Esophagus (tissue), 2 donors: ENCODE measurements at regions not wholly inside any gene's neighbourhood (a gene's known extent, or its start where the extent isn't known, plus 50 kb on each side); places are given as distances from the start of the nearest gene placed in this dataset.

Experiments
- H3K27ac ChIP-seq, 2 donors: one replicate each; pipeline ENCODE4 v1.5.1; 2013; ENCODE audit warnings: low read depth in 2 of 2, mild to moderate bottlenecking in 2 of 2, inconsistent platforms in 1 of 2, low read length in 1 of 2, moderate library complexity in 1 of 2
- H3K27me3 ChIP-seq, 2 donors: one replicate each; pipeline ENCODE4 v1.6.1; 2013; ENCODE audit warnings: low read length in 2 of 2, control low read depth in 1 of 2, mild to moderate bottlenecking in 1 of 2; ENCODE audit not compliant: insufficient read depth in 2 of 2, control insufficient read depth in 1 of 2
- H3K36me3 ChIP-seq, 2 donors: one replicate each; pipeline ENCODE4 v1.6.1; 2013; ENCODE audit warnings: low read length in 1 of 2; ENCODE audit not compliant: control insufficient read depth in 2 of 2, insufficient read depth in 2 of 2
- H3K4me1 ChIP-seq, 2 donors: one replicate each; pipeline ENCODE4 v1.6.1; 2013; ENCODE audit warnings: low read length in 1 of 2; ENCODE audit not compliant: control insufficient read depth in 2 of 2, insufficient read depth in 2 of 2
- H3K4me3 ChIP-seq, 2 donors: one replicate each; pipeline ENCODE4 v1.5.1; 2013; ENCODE audit warnings: low read length in 2 of 2, mild to moderate bottlenecking in 2 of 2, low read depth in 1 of 2, moderate library complexity in 1 of 2
- H3K9me3 ChIP-seq, 2 donors: one replicate each; pipeline ENCODE4 v1.6.1; 2013; ENCODE audit warnings: mild to moderate bottlenecking in 2 of 2, low read depth in 1 of 2, low read length in 1 of 2, moderate library complexity in 1 of 2; ENCODE audit not compliant: control insufficient read depth in 2 of 2, insufficient read depth in 1 of 2
- WGBS, 2 donors: extraction: QIAGEN DNeasy Blood & Tissue Kit; methylation state at CpG; one replicate each; pipeline ENCODE4 v1.1.7; 2013; 5-methylcytosine and 5-hydroxymethylcytosine counted together
- donor health status: healthy with polysubstance abuse.
- donor health status: Bipolar disorder and iron deficiency.

DNA sequence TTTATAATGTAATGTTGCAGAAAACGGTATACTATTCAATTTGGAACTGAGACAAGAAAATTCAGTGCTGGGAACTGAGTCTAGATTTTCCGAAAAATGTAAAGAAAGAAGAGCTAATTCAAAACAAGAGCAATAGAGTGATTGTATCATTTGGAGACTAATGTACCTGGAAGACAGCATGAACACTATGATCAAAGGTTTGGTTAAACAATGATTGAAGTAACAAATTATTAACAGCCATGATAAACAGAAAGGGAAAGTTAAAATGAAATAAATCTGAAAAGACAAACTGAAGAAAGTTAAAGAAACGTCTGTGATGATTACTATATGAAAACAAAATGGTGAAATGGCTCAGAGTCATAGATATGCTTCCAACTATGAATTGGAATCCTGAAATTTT is 300.6 kb upstream of the MPDZ start:
- Histone ChIP-seq H3K4me3 (no peak overlapping the region), H3K27ac (no peak overlapping the region), H3K4me1 (no peaks in the 10 kb centered on the region), H3K9me3 (no peaks in the 10 kb centered on the region), H3K27me3 (no peaks in the 10 kb centered on the region), H3K36me3 (no peaks in the 10 kb centered on the region)
- WGBS, 2 donors: 65 to 77% methylated on average over 3 of the region's 3 CpGs

DNA sequence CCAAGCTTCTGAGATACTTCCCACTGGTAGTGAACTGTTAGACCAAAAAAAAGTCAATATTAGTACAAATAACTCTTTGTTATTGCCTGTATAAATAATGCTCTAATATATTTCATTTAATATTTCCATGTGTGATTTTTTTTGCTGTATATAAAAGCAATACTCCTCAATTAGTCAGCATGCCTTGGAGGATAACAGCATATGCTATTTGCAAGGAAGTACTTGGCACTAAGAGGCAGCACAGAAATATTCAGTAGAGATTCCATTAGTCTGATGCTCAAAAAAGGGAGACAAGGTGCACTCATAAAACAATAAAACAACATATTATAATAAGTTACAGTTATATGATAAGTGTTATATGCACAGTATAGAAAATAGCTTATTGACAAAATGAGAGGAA is 296.6 kb upstream of the MPDZ start:
- H3K4me3 ChIP-seq: no peak overlapping the region
- H3K36me3 ChIP-seq: no peaks in the 10 kb centered on the region
- no peaks in the 10 kb centered on the region for H3K27me3 ChIP-seq
- H3K4me1 ChIP-seq: no peaks in the 10 kb centered on the region
- no peaks in the 10 kb centered on the region for H3K9me3 ChIP-seq
- H3K27ac ChIP-seq: no peak overlapping the region

DNA sequence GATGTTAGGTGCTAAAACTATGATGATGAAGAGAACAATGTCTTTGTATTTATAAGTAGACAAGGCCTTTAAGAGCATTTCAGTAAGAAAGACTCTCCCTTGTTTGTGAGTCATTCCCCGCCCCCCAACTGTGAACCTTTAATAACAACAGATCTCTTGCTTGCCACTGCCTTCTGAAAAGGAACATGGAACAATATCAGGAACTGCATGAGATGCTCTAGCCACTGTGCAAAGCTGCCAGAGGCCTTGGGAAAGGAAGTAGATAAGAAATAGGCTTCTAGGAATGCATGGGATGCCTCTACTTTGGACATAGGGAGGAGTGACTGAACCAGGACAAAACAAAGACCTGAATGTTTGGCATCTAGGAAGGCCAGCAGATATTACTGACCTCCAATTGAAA is 296.1 kb upstream of the MPDZ start:
- Histone ChIP-seq H3K27ac (no peak overlapping the region), H3K27me3 (no peaks in the 10 kb centered on the region), H3K36me3 (no peaks in the 10 kb centered on the region), H3K4me1 (no peaks in the 10 kb centered on the region), H3K9me3 (no peaks in the 10 kb centered on the region), H3K4me3 (no peak overlapping the region)
- 84 to 85% methylated on average over 1 of the region's 1 CpG for WGBS, 2 donors

DNA sequence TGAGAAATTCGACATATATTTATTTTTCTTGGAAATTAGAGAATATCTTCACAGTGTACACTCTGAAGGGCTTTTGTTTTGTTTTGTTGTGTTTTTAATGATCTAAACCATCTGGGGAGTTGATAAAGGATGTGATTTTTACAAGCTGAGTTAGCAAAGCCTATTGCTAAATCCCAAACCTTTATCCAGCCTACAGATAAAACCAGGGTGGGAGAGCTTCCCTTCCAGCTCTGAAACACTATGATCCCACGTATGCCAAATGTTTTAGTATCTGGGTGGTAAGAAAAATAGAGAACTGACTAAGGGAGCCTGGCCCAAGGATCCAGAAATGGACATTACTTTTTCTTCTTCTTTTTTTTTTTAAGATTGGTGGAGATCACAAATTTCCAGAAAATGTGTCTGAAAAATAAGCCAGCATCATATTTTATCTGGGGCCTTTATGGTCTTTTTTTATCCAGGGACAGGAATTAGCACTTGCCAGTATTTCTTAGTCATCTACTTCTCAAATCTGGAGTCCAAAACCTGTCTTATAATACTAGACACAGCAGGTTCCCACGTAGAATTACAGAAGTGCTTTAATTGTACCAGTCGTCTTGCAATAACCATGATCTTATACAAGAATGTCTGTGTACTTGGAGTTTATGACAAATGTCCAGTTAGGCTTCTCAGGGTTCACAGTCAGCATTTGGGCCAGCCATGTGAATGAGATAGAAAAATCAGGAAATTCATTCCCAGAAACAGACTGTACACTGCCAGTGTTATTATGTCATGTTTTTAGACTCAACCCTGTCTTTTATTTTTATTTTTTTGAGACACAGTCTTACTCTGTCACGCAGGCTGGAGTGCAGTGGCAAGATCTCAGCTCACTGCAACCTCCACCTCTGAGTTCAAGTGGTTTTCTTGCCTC is 290.8 kb upstream of the MPDZ start:
- H3K4me3 ChIP-seq: no peak overlapping the region
- H3K4me1 ChIP-seq: no peaks in the 10 kb centered on the region
- H3K27ac ChIP-seq: no peak overlapping the region
- no peaks in the 10 kb centered on the region for H3K27me3 ChIP-seq
- no peaks in the 10 kb centered on the region for H3K9me3 ChIP-seq
- WGBS, 2 donors: 60 to 67% methylated on average over 5 of the region's 5 CpGs
- no peaks in the 10 kb centered on the region for H3K36me3 ChIP-seq

DNA sequence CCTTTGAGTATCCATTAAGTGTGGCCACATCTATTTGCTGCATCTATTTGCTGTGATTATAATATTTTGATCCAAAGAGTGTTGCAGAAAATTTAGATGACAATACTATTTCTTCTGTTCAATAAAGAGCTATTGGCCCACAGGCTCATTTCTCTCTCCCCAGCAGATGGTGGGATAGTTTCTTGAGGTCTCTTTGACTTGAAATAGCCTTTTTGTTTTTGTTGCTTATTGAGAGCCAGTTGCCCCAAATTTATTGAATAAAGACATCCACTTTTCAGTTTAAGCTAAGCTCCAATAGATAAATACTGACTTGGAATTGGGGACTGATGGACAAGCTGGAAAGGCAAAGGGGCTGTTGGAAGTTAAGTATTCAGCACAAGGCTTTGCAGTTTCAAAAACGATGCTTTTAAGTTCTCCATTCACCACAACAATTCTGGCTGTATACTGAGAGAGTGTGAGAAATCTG is 290.1 kb upstream of the MPDZ start:
- Histone ChIP-seq H3K27me3 (no peaks in the 10 kb centered on the region), H3K27ac (no peak overlapping the region), H3K36me3 (no peaks in the 10 kb centered on the region), H3K9me3 (no peaks in the 10 kb centered on the region), H3K4me3 (no peak overlapping the region), H3K4me1 (no peaks in the 10 kb centered on the region)
- 41 to 58% methylated on average over 1 of the region's 1 CpG for WGBS, 2 donors

DNA sequence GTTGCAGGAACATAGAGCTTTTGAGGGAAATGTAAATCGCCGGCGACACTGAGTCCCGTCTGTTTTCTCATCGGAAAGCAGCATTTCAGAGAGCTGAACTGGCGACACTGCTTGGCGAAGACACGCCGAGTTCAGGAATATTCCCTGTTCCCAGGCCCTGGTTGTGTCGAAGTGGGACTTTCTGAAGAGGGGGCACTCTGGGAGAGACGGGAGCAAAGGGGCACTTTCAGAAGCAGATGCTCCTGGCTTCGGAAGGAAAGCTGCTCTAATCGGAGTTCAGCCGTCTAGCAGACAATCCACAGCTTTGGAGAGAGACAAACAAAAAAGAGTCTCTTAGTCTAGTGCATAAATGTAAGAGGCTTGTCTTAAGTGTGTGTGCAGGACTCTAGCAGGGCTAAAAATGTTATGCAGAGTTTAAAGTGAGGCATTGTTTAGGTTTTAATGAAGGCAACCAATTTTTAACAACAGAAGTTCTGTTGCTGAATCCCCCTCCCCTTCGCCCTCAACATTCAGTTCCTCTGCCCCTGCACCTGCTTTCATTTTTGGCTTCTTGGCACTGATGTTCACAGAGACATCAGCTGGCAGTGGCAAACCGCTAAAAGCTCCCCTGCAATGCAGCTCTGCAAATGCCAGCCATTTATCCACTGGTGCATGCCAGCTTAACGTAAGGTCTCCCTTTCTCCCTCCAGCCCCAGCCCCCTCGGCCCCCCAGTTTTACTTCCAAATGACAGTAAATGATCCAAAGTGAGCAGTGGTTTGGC is 289.5 kb upstream of the MPDZ start:
- H3K4me3 ChIP-seq: no peak overlapping the region

DNA sequence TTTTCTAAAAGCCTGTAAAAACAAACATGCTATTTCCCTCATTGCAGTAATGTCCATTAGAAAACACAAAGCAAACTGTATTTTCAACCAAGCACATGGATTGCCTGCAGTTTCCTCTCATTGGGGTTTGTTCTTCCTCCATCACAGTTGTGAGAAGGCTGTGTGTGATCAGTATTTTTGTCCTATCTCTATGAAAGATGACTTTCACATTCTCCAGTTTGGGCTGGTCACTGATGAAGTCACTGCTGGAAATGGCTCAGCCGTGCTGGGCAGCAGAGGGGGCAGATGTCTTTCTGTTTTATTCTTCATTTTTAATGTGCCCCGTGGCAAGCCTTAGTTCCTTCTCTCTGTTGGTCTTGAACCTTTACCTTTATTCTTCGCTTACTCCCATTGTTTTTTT is 288.9 kb upstream of the MPDZ start:
- Histone ChIP-seq H3K9me3 (no peaks in the 10 kb centered on the region), H3K4me1 (no peaks in the 10 kb centered on the region), H3K4me3 (no peak overlapping the region), H3K27ac (peak overlapping the region in 1 of 2 donors; percentile 30), H3K36me3 (no peaks in the 10 kb centered on the region), H3K27me3 (no peaks in the 10 kb centered on the region)
- WGBS, 2 donors: 28 to 37% methylated on average over 3 of the region's 3 CpGs

More for the DNA sequence above, 289.5 kb upstream of the MPDZ start:
- 30 to 41% methylated on average over 18 of the region's 18 CpGs for WGBS, 2 donors
- Histone ChIP-seq H3K4me1 (no peaks in the 10 kb centered on the region), H3K36me3 (no peaks in the 10 kb centered on the region), H3K27me3 (no peaks in the 10 kb centered on the region), H3K27ac (peak overlapping the region; percentile 30 to 48), H3K9me3 (no peaks in the 10 kb centered on the region)

DNA sequence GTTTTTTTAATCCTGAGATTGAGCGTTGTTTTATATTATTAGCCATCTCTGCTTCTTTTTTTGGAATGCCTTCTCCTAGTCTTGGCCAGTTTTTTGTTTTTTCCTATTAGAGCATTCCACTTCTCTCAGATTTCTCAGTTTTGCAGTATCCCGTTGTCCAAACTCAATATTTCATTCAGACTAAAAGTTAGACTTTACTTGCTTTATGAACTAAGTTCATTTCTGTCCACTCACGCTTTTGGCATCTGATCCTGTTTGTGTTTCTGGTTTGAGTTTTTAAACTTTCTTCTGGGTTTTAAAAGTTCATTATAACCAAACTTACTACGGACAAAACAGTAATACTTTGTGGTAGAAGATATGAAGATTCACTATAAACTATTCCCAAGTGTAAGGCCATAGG is 288.3 kb upstream of the MPDZ start:
- no peak overlapping the region for H3K27ac ChIP-seq
- no peaks in the 10 kb centered on the region for H3K36me3 ChIP-seq
- H3K27me3 ChIP-seq: no peaks in the 10 kb centered on the region
- WGBS, 2 donors: 57 to 60% methylated on average over 4 of the region's 4 CpGs
- no peaks in the 10 kb centered on the region for H3K9me3 ChIP-seq
- H3K4me1 ChIP-seq: no peaks in the 10 kb centered on the region
- no peak overlapping the region for H3K4me3 ChIP-seq

DNA sequence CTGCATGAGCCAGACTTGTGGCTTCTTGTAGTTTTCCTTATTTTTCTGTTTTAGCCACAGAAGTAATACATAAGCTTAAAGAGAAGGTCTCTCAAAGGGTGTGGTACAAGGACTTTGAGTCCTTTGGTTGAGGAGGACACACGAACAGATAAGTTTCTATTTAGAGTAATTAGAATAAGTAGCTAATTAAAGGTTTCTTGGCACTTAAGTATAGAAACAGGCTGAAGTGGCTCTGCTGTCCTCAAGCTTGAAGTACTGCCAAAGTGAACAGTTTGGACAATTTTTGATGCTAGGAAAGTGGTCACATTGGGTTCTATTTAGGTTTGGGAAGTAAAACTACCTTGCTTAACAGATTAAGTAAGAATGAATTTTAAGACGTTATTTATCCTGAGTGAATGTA is 278.3 kb upstream of the MPDZ start:
- no peak overlapping the region for H3K4me3 ChIP-seq
- no peaks in the 10 kb centered on the region for H3K9me3 ChIP-seq
- no peak overlapping the region for H3K27ac ChIP-seq
- H3K4me1 ChIP-seq: no peaks in the 10 kb centered on the region
- H3K27me3 ChIP-seq: no peaks in the 10 kb centered on the region
- H3K36me3 ChIP-seq: no peaks in the 10 kb centered on the region
- WGBS, 2 donors: 45 to 56% methylated on average over 2 of the region's 2 CpGs
